CD4-positive, alpha-beta T cell (primary cell): ENCODE measurements at regions not wholly inside any gene's neighbourhood (a gene's known extent, or its start where the extent isn't known, plus 50 kb on each side); places are given as distances from the start of the nearest gene placed in this dataset.

Source experiments
- ATAC-seq: fragments of 200-7000 bp; cut with Tn5 transposase; one replicate; pipeline ENCODE4 v1.10.0; 2022; ENCODE audit warnings: mild to moderate bottlenecking; ENCODE audit not compliant: poor library complexity
- CTCF ChIA-PET: fragments of 350-600 bp; sonication (Branson Sonifier 250); formaldehyde crosslinking; loops from one replicate; lab custom pipeline; 2021; ENCODE audit warnings: antibody characterized with exemption, inconsistent platforms; lab: Charles Lee
- POLR2A ChIA-PET: fragments of 350-600 bp; sonication (Branson Sonifier 250); formaldehyde crosslinking; loops from one replicate; lab custom pipeline; 2021; ENCODE audit warnings: antibody characterized with exemption, inconsistent platforms; lab: Charles Lee
- DNase-seq, 14 experiments: peaks; one replicate each; pipeline ENCODE4 v3.0.0-alpha.2; 2013 to 2020; ENCODE audit warnings: mixed read lengths in 2 of 14
- H3K27ac ChIP-seq, 2 donors: one replicate each; pipeline versions ENCODE4 v1.5.1 to v1.7.0; 2013; ENCODE audit warnings: low read length in 2 of 2, low read depth in 1 of 2, mild to moderate bottlenecking in 1 of 2
- H3K27me3 ChIP-seq, 2 experiments: 1 replicate in 1 of 2; 2 replicates in 1 of 2; pipeline versions ENCODE4 v1.6.1 to v1.7.0; 2013; ENCODE audit warnings: low read length in 2 of 2, control low read depth in 1 of 2, mild to moderate bottlenecking in 1 of 2, moderate library complexity in 1 of 2; ENCODE audit not compliant: insufficient read depth in 2 of 2, control insufficient read depth in 1 of 2
- H3K36me3 ChIP-seq: one replicate; pipeline ENCODE4 v1.6.1; 2013; ENCODE audit warnings: low read length, control low read depth; ENCODE audit not compliant: insufficient read depth
- H3K4me1 ChIP-seq: one replicate; pipeline ENCODE4 v1.6.1; 2013; ENCODE audit warnings: low read length, control low read depth; ENCODE audit not compliant: insufficient read depth
- H3K4me3 ChIP-seq: one replicate; pipeline ENCODE4 v1.5.1; 2013; ENCODE audit warnings: mild to moderate bottlenecking, low read length, moderate library complexity
- H3K9me3 ChIP-seq, 2 experiments: 1 replicate in 1 of 2; 2 replicates in 1 of 2; pipeline versions ENCODE4 v1.6.1 to v1.7.0; 2013; ENCODE audit warnings: low read length in 2 of 2, mild to moderate bottlenecking in 2 of 2, control low read depth in 1 of 2, moderate library complexity in 1 of 2; ENCODE audit not compliant: control insufficient read depth in 1 of 2, insufficient read depth in 1 of 2
- H3K27ac Mint-ChIP-seq: one replicate; pipeline ENCODE4 v1.8.0; 2020; ENCODE audit warnings: mixed read lengths
- H3K27me3 Mint-ChIP-seq: one replicate; pipeline ENCODE4 v1.8.0; 2021; ENCODE audit warnings: mixed read lengths
- H3K36me3 Mint-ChIP-seq: one replicate; pipeline ENCODE4 v1.8.0; 2021; ENCODE audit warnings: low read depth, mixed read lengths
- H3K4me1 Mint-ChIP-seq: one replicate; pipeline ENCODE4 v1.8.0; 2021; ENCODE audit warnings: low read depth, mixed read lengths
- H3K4me3 Mint-ChIP-seq: one replicate; pipeline ENCODE4 v1.8.0; 2020; ENCODE audit warnings: mild to moderate bottlenecking, mixed read lengths
- H3K9me3 Mint-ChIP-seq: one replicate; pipeline ENCODE4 v1.8.0; 2020; ENCODE audit warnings: mixed read lengths
- CTCF ChIP-seq: fragments of 200-600 bp; IDR thresholded peaks from one replicate; pipeline ENCODE4 v1.8.0; 2022; ENCODE audit warnings: antibody characterized with exemption, mild to moderate bottlenecking
- intact Hi-C, 2 experiments: fragments of 100-400 bp; cut with DNase I in 1 of 2; cut with micrococcal nuclease in 1 of 2; formaldehyde crosslinking; loops; one replicate each; pipeline versions ENCODE4 v1.15.1 to v1.9.0; 2023 to 2025; cut with DNase I, micrococcal nuclease

DNA sequence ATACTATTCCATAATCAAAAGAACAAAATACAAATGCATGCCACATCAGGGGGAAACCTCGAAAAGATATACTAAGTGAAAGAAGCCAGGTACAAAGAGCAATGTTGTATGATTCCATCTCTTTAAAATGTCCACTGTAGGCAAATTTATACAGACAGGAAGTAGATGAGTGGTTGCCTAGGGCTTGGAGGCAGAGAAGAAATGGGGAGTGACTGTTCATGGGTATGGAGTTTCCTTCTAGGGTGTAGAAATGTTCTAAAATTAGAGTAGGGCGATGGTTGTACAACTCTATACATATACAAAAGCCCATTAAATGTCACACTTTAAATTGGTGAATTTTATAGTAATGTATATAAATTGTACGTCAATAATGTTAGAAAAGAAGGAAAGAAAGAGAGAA, 128.1 kb downstream of the MAF start:
- H3K4me1 ChIP-seq, result no peaks in the 10 kb centered on the region
- H3K4me3 ChIP-seq, result no peak overlapping the region
- H3K27me3 ChIP-seq, result no peaks in the 10 kb centered on the region
- DNase-seq, result no peak
- intact Hi-C loops, result no loop called here
- H3K9me3 ChIP-seq, result no peaks in the 10 kb centered on the region
- no peak overlapping the region for H3K4me3 Mint-ChIP-seq
- ChIA-PET CTCF (no interaction called here), POLR2A (no interaction called here)
- no peaks in the 10 kb centered on the region for H3K9me3 Mint-ChIP-seq
- no peaks in the 10 kb centered on the region for H3K36me3 Mint-ChIP-seq
- H3K4me1 Mint-ChIP-seq, result no peaks in the 10 kb centered on the region
- no peaks in the 10 kb centered on the region for H3K36me3 ChIP-seq
- no peak for ATAC-seq
- no peak for TF ChIP-seq CTCF
- no peak overlapping the region for H3K27ac Mint-ChIP-seq
- H3K27me3 Mint-ChIP-seq, result no peaks in the 10 kb centered on the region
- no peak overlapping the region for H3K27ac ChIP-seq

GRCh38 chr16:79469999-79470398, 130.5 kb downstream of the MAF start:
- Histone ChIP-seq H3K27ac (no peak overlapping the region), H3K4me1 (no peaks in the 10 kb centered on the region), H3K27me3 (no peaks in the 10 kb centered on the region), H3K36me3 (no peaks in the 10 kb centered on the region), H3K9me3 (no peaks in the 10 kb centered on the region), H3K4me3 (no peak overlapping the region)
- Mint-ChIP-seq H3K27ac (no peak overlapping the region), H3K36me3 (no peaks in the 10 kb centered on the region), H3K4me3 (no peak overlapping the region), H3K4me1 (no peaks in the 10 kb centered on the region), H3K9me3 (no peaks in the 10 kb centered on the region), H3K27me3 (no peaks in the 10 kb centered on the region)
- ChIA-PET POLR2A (no interaction called here), CTCF (no interaction called here)
- DNase-seq, result no peak
- TF ChIP-seq CTCF, result no peak
- no peak for ATAC-seq
- intact Hi-C loops, result no loop called here

DNA sequence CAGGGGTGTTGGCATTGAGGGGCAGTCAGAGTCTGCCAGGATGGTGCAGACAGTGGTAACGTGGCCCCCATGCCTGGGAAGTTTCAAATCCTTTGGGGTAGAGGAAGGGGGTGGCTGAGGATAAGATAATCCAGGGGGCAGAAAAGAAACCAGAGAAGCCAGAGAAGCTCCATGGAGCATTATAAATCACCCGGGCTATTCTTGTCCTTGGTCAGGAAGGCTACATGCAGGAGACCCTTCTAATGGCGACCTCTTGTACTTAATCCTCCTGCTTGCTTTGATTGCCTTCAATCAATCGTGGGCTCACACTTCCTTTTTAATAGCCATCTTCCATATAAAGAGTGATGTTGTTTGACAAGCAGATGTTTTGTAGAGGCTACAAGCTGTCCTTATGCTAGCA, 131.9 kb downstream of the MAF start:
- H3K27ac ChIP-seq, result no peak overlapping the region
- POLR2A ChIA-PET, result no interaction called here
- H3K4me3 ChIP-seq, result no peak overlapping the region
- ATAC-seq (no peak), DNase-seq (no peak)
- Mint-ChIP-seq H3K9me3 (no peaks in the 10 kb centered on the region), H3K36me3 (no peaks in the 10 kb centered on the region), H3K27me3 (no peaks in the 10 kb centered on the region), H3K4me1 (no peaks in the 10 kb centered on the region), H3K4me3 (no peak overlapping the region), H3K27ac (no peak overlapping the region)
- H3K36me3 ChIP-seq, result no peaks in the 10 kb centered on the region
- intact Hi-C loops, result no loop called here
- TF ChIP-seq CTCF, result no peak
- H3K27me3 ChIP-seq, result no peaks in the 10 kb centered on the region
- H3K9me3 ChIP-seq, result no peaks in the 10 kb centered on the region
- H3K4me1 ChIP-seq, result no peaks in the 10 kb centered on the region
- CTCF ChIA-PET, result no interaction called here
